ENCODE measurements at regions not wholly inside any gene's neighbourhood (a gene's known extent, or its start where the extent isn't known, plus 50 kb on each side); places are given as distances from the start of the nearest gene placed in this dataset.
"Not testable (repeated sequence)": the region's sequence is repeated elsewhere in the genome, so short reads cannot be mapped to it uniquely, and the experiment has no call there.

GRCh38 chr3:64780923-64781322 lies 93.1 kb upstream of the ADAMTS9 start:
- TF ChIP-seq CTCF, POLR2A (IDR thresholded peaks at IDR 0.05): not testable (repeated sequence)
